PC-9 (cell line): ENCODE measurements at regions not wholly inside any gene's neighbourhood (a gene's known extent, or its start where the extent isn't known, plus 50 kb on each side); places are given as distances from the start of the nearest gene placed in this dataset.
A peak's percentile ranks its signal among the peaks of the same experiment; 100 is the strongest.

Source experiments
- BruUV-seq: library from RNA; stranded (reverse); fragments of 400-500 nt; replicated peaks from 2 replicates; lab custom pipeline; 2021; lab: Mats Ljungman, UMichigan
- CTCF ChIA-PET: fragments of 300-600 bp; sonication (Branson Sonifier 250); formaldehyde crosslinking; loops from one replicate; lab custom pipeline; 2022; ENCODE audit warnings: antibody characterized with exemption; lab: Charles Lee
- POLR2A ChIA-PET: fragments of 300-600 bp; sonication (Branson Sonifier 250); formaldehyde crosslinking; loops from one replicate; lab custom pipeline; 2022; ENCODE audit warnings: antibody characterized with exemption; ENCODE audit not compliant: unreplicated experiment; lab: Charles Lee
- DNase-seq, 2 experiments: peaks; one replicate each; pipeline versions ENCODE4 v3.0.0 to v3.0.0-alpha.2; 2015 to 2022; ENCODE audit warnings: mixed read lengths in 1 of 2
- H2AFZ ChIP-seq: fragments of 200-600 bp; sonication (generic); 2 replicates; pipeline ENCODE4 v1.8.1; 2017; ENCODE audit warnings: antibody characterized with exemption
- H3F3A ChIP-seq: fragments of 200-600 bp; sonication (generic); 2 replicates; pipeline ENCODE4 v1.8.1; 2017; ENCODE audit warnings: antibody characterized with exemption, mild to moderate bottlenecking, low read depth; ENCODE audit not compliant: insufficient read depth
- H3K27ac ChIP-seq: fragments of 200-600 bp; sonication (generic); 2 replicates; pipeline ENCODE4 v1.6.1; 2016; ENCODE audit warnings: mixed run types
- H3K27me3 ChIP-seq: fragments of 200-600 bp; sonication (generic); 2 replicates; pipeline ENCODE4 v1.6.1; 2016; ENCODE audit warnings: low read depth, mixed run types; ENCODE audit not compliant: insufficient read depth
- H3K36me3 ChIP-seq: fragments of 200-600 bp; sonication (generic); 2 replicates; pipeline ENCODE4 v1.6.1; 2016; ENCODE audit warnings: low read depth, mixed run types
- H3K4me1 ChIP-seq: fragments of 200-600 bp; sonication (generic); replicated peaks from 2 replicates; pipeline ENCODE4 v1.6.1; 2016; ENCODE audit warnings: mixed run types; ENCODE audit not compliant: insufficient read depth
- H3K4me2 ChIP-seq: fragments of 200-600 bp; sonication (generic); 2 replicates; pipeline ENCODE4 v1.6.1; 2017; ENCODE audit warnings: mixed run types
- H3K4me3 ChIP-seq: fragments of 200-600 bp; sonication (generic); 2 replicates; pipeline ENCODE4 v1.6.1; 2016; ENCODE audit warnings: mixed run types
- H3K79me2 ChIP-seq: fragments of 200-600 bp; sonication (generic); 2 replicates; pipeline ENCODE4 v1.6.1; 2017; ENCODE audit warnings: low read depth, mixed run types
- H3K9me2 ChIP-seq: fragments of 200-600 bp; sonication (generic); 2 replicates; pipeline ENCODE4 v1.8.1; 2017; ENCODE audit warnings: mild to moderate bottlenecking; ENCODE audit not compliant: insufficient read depth
- H3K9me3 ChIP-seq: fragments of 200-600 bp; sonication (generic); 2 replicates; pipeline ENCODE4 v1.8.1; 2016; ENCODE audit warnings: low read depth; ENCODE audit not compliant: insufficient read depth
- H4K20me1 ChIP-seq: fragments of 200-600 bp; sonication (generic); 2 replicates; pipeline ENCODE4 v1.8.1; 2017; ENCODE audit not compliant: insufficient read depth
- EZH2 ChIP-seq: fragments of 200-600 bp; sonication (generic); IDR thresholded peaks from 2 replicates; pipeline ENCODE4 v1.8.0; 2017; ENCODE audit warnings: antibody characterized with exemption, low read depth
- intact Hi-C: fragments of 100-400 bp; cut with micrococcal nuclease; formaldehyde crosslinking; loops from one replicate; pipeline ENCODE4 v1.10.0; 2022; ENCODE audit not compliant: unreplicated experiment
- TF ChIP-seq, protein P1 (sequence below): fragments of 200-600 bp; sonication (generic); conservative IDR thresholded peaks from 2 replicates; pipeline ENCODE4 v1.6.1; 2017; ENCODE audit warnings: mixed run types, antibody characterized with exemption, mild to moderate bottlenecking, moderate library complexity

GRCh38 chr2:196431957-196432356 lies 207.6 kb upstream of the CCDC150 start:
- H3K27me3 ChIP-seq = no peaks in the 10 kb centered on the region
- H3K36me3 ChIP-seq = no peaks in the 10 kb centered on the region
- H3K9me3 ChIP-seq = no peaks in the 10 kb centered on the region
- no peak overlapping the region for H2AFZ ChIP-seq
- H4K20me1 ChIP-seq = no peaks in the 10 kb centered on the region
- no peak overlapping the region for H3K4me3 ChIP-seq
- no peak overlapping the region for H3K4me2 ChIP-seq
- CTCF ChIA-PET = no interaction called here
- H3F3A ChIP-seq = no peaks in the 10 kb centered on the region
- POLR2A ChIA-PET = no interaction called here
- no peaks in the 10 kb centered on the region for H3K9me2 ChIP-seq
- DNase-seq = no peak
- BruUV-seq = no TSS peak
- no peaks in the 10 kb centered on the region for H3K4me1 ChIP-seq
- no peak for TF ChIP-seq EZH2
- TF ChIP-seq, protein P1, sequence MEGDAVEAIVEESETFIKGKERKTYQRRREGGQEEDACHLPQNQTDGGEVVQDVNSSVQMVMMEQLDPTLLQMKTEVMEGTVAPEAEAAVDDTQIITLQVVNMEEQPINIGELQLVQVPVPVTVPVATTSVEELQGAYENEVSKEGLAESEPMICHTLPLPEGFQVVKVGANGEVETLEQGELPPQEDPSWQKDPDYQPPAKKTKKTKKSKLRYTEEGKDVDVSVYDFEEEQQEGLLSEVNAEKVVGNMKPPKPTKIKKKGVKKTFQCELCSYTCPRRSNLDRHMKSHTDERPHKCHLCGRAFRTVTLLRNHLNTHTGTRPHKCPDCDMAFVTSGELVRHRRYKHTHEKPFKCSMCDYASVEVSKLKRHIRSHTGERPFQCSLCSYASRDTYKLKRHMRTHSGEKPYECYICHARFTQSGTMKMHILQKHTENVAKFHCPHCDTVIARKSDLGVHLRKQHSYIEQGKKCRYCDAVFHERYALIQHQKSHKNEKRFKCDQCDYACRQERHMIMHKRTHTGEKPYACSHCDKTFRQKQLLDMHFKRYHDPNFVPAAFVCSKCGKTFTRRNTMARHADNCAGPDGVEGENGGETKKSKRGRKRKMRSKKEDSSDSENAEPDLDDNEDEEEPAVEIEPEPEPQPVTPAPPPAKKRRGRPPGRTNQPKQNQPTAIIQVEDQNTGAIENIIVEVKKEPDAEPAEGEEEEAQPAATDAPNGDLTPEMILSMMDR = 0 out of 2 replicates have a peak, but pooled peaks have one; percentile 40
- H3K27ac ChIP-seq = no peak overlapping the region
- intact Hi-C loops = no loop called here
- no peaks in the 10 kb centered on the region for H3K79me2 ChIP-seq

- POLR2A ChIA-PET = no interaction called here
- no peak overlapping the region for H2AFZ ChIP-seq
- no peaks in the 10 kb centered on the region for H3K36me3 ChIP-seq
- no peak overlapping the region for H3K4me3 ChIP-seq
- no peak overlapping the region for H3K4me2 ChIP-seq
- BruUV-seq = no TSS peak
- no peak for DNase-seq
- H3K9me3 ChIP-seq = no peaks in the 10 kb centered on the region
- CTCF ChIA-PET = no interaction called here
- H3K27me3 ChIP-seq = no peaks in the 10 kb centered on the region
- no peaks in the 10 kb centered on the region for H4K20me1 ChIP-seq
- TF ChIP-seq, protein P1 = no peak
- TF ChIP-seq EZH2 = no peak
- no peaks in the 10 kb centered on the region for H3K79me2 ChIP-seq
- no peaks in the 10 kb centered on the region for H3K9me2 ChIP-seq
- intact Hi-C loops = no loop called here
- H3F3A ChIP-seq = no peaks in the 10 kb centered on the region
- H3K4me1 ChIP-seq = no peaks in the 10 kb centered on the region
- H3K27ac ChIP-seq = no peak overlapping the region
Observed at GRCh38 chr2:196433116-196433515, 206.4 kb upstream of the CCDC150 start.

GRCh38 chr2:196434217-196434616 lies 205.3 kb upstream of the CCDC150 start:
- Histone ChIP-seq H3K4me3 (no peak overlapping the region), H3K79me2 (no peaks in the 10 kb centered on the region), H3K27me3 (no peaks in the 10 kb centered on the region), H3K4me2 (no peak overlapping the region), H4K20me1 (no peaks in the 10 kb centered on the region), H3F3A (no peaks in the 10 kb centered on the region), H3K9me2 (no peaks in the 10 kb centered on the region), H3K36me3 (no peaks in the 10 kb centered on the region), H3K27ac (no peak overlapping the region), H2AFZ (no peak overlapping the region), H3K4me1 (no peaks in the 10 kb centered on the region), H3K9me3 (no peaks in the 10 kb centered on the region)
- CTCF ChIA-PET = no interaction called here
- no TSS peak for BruUV-seq
- no peak for TF ChIP-seq EZH2
- TF ChIP-seq, protein P1 = no peak
- POLR2A ChIA-PET = no interaction called here
- intact Hi-C loops = no loop called here
- no peak for DNase-seq
